ENCODE measurements at regions not wholly inside any gene's neighbourhood (a gene's known extent, or its start where the extent isn't known, plus 50 kb on each side); places are given as distances from the start of the nearest gene placed in this dataset.

DNA sequence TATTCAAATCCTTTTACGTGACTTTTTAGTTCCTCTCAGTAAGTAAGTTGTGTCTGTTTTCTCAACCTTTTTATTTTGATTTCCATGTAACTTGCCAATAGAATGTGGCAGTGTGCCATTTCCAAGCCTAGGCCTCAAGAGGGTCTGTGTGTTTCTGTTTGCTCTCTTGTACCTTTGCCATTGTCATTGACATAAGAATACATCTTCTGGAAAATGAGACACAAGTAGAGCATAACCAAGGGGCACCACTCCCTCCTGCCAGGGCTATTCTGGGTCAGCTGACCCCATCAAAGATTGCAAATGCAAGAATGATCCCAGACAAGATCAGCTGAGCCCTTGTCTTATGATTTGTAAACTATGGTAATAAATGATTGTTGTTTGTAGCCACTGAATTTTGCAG, 524.0 kb downstream of the IPMK start:
- H3K27ac ChIP-seq, result no peak overlapping the region
- TF ChIP-seq, protein P1, sequence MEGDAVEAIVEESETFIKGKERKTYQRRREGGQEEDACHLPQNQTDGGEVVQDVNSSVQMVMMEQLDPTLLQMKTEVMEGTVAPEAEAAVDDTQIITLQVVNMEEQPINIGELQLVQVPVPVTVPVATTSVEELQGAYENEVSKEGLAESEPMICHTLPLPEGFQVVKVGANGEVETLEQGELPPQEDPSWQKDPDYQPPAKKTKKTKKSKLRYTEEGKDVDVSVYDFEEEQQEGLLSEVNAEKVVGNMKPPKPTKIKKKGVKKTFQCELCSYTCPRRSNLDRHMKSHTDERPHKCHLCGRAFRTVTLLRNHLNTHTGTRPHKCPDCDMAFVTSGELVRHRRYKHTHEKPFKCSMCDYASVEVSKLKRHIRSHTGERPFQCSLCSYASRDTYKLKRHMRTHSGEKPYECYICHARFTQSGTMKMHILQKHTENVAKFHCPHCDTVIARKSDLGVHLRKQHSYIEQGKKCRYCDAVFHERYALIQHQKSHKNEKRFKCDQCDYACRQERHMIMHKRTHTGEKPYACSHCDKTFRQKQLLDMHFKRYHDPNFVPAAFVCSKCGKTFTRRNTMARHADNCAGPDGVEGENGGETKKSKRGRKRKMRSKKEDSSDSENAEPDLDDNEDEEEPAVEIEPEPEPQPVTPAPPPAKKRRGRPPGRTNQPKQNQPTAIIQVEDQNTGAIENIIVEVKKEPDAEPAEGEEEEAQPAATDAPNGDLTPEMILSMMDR (IDR thresholded peaks at IDR 0.05), result no peak
- no peak overlapping the region for H3K4me3 ChIP-seq (ENCODE audit: low read depth, low read length)
- H3K79me2 ChIP-seq, result no peaks in the 10 kb centered on the region
- H3K4me1 ChIP-seq, result no peaks in the 10 kb centered on the region
- no peak overlapping the region for H3K9ac ChIP-seq
- H2AFZ ChIP-seq, result no peak overlapping the region
- no peak overlapping the region for H3K4me2 ChIP-seq (ENCODE audit: low read length)
- H3K9me3 ChIP-seq (ENCODE audit: control insufficient read depth, low read length), result no peaks in the 10 kb centered on the region
- no peaks in the 10 kb centered on the region for H3K27me3 ChIP-seq (ENCODE audit: control insufficient read depth, insufficient read depth, low read length)
- H3K36me3 ChIP-seq (ENCODE audit: control insufficient read depth, insufficient read depth, low read length), result no peaks in the 10 kb centered on the region

DNA sequence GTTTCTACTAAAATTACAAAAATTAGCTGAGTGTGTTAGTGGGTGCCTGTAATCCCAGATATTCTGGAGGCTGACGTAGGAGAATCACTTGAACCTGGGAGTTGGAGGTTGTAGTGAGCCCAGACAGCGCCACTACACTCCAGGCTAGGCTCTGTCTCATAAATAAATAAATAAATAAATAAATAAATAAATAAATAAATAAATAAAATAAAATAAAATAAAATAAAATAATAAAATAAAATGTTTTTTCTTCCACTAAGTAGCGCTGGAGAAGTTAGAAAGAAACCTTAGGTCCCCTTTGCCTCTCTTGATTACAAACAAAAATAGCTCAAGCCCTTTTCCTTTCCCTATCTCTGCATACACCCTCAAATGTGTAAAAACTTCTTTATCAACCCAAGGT, 525.9 kb downstream of the IPMK start:
- Histone ChIP-seq H3K4me1 (no peaks in the 10 kb centered on the region), H3K9me3 (ENCODE audit: control insufficient read depth, low read length) (no peaks in the 10 kb centered on the region), H3K36me3 (ENCODE audit: control insufficient read depth, insufficient read depth, low read length) (no peaks in the 10 kb centered on the region), H2AFZ (no peak overlapping the region), H3K27me3 (ENCODE audit: control insufficient read depth, insufficient read depth, low read length) (no peaks in the 10 kb centered on the region), H3K4me2 (ENCODE audit: low read length) (no peak overlapping the region), H3K4me3 (ENCODE audit: low read depth, low read length) (no peak overlapping the region), H3K27ac (no peak overlapping the region), H3K9ac (no peak overlapping the region), H3K79me2 (no peaks in the 10 kb centered on the region)
- TF ChIP-seq, protein P1 (IDR thresholded peaks at IDR 0.05), result no peak

DNA sequence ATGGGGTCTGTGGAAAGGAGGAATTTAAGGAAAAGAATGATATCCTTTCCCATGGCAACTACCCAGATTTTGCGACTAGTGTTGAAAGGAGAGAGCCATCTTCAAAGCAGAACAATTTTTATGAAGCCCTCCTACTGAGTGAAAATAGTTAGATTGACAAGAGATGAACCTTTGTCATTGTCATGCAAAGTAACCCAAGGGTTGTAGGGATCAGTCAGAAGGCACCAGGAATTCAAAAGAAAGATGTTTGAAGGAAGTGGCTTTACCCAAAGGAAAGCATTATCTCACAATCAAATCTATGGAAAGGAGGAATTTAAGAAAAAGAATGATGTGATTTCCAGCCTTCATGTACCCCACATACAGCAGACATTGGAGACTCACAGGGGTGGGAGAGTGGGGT, 544.4 kb downstream of the IPMK start:
- Histone ChIP-seq H2AFZ (no peak overlapping the region), H3K79me2 (no peaks in the 10 kb centered on the region)

DNA sequence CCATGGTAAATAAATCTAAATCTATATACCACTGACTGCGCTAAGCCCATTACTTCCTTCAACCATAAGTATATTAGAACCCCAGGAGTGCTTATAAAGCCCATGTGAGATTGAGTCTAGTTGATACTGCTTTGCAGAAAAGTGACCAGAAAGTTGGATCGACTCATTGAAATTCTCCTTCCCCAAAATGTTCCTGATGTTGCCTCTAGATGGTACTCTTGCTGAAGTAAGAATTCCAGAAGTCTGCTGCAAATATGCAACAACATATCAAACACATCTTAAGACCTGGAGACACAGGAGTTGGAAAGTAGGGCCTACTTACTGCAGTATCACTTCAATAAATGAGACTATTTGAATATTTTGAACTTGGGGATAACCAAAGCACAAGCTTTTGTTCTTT, 550.8 kb downstream of the IPMK start:
- Histone ChIP-seq H3K27ac (no peak overlapping the region), H3K4me2 (ENCODE audit: low read length) (no peak overlapping the region), H3K36me3 (ENCODE audit: control insufficient read depth, insufficient read depth, low read length) (no peaks in the 10 kb centered on the region), H3K79me2 (no peaks in the 10 kb centered on the region), H3K9ac (no peak overlapping the region), H3K4me3 (ENCODE audit: low read depth, low read length) (no peak overlapping the region), H3K4me1 (no peaks in the 10 kb centered on the region), H3K27me3 (ENCODE audit: control insufficient read depth, insufficient read depth, low read length) (no peaks in the 10 kb centered on the region), H3K9me3 (ENCODE audit: control insufficient read depth, low read length) (no peaks in the 10 kb centered on the region), H2AFZ (no peak overlapping the region)
- TF ChIP-seq, protein P1 (IDR thresholded peaks at IDR 0.05), result no peak

More for the DNA sequence above, 544.4 kb downstream of the IPMK start:
- Histone ChIP-seq H3K4me1 (no peaks in the 10 kb centered on the region), H3K36me3 (ENCODE audit: control insufficient read depth, insufficient read depth, low read length) (no peaks in the 10 kb centered on the region), H3K9ac (no peak overlapping the region), H3K4me2 (ENCODE audit: low read length) (no peak overlapping the region), H3K27me3 (ENCODE audit: control insufficient read depth, insufficient read depth, low read length) (no peaks in the 10 kb centered on the region), H3K4me3 (ENCODE audit: low read depth, low read length) (no peak overlapping the region), H3K9me3 (ENCODE audit: control insufficient read depth, low read length) (no peaks in the 10 kb centered on the region), H3K27ac (no peak overlapping the region)
- TF ChIP-seq, protein P1 (IDR thresholded peaks at IDR 0.05), result no peak

DNA sequence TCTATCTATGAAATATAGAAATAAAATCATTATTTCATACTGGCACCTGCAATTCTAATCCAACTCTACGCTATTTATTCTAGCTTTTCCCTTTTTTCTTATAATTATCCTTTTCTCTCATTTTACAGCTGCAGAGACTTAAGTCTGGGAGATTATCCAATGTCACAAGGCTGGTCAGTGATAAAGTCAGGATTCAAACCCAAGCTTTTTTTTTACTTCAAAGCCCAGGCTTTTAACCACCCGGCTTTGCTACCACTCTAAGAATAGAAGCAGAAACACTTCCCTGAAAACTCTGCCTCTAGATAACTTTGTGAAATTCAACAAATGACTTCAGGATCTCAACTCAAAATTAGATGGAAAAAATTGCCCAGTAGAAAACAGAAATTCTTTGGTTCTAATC, 552.5 kb downstream of the IPMK start:
- Histone ChIP-seq H3K4me2 (ENCODE audit: low read length) (no peak overlapping the region), H3K36me3 (ENCODE audit: control insufficient read depth, insufficient read depth, low read length) (no peaks in the 10 kb centered on the region), H3K79me2 (no peaks in the 10 kb centered on the region), H3K9ac (no peak overlapping the region), H3K27me3 (ENCODE audit: control insufficient read depth, insufficient read depth, low read length) (no peaks in the 10 kb centered on the region), H3K27ac (no peak overlapping the region), H3K4me3 (ENCODE audit: low read depth, low read length) (no peak overlapping the region), H2AFZ (no peak overlapping the region), H3K4me1 (no peaks in the 10 kb centered on the region), H3K9me3 (ENCODE audit: control insufficient read depth, low read length) (no peaks in the 10 kb centered on the region)
- TF ChIP-seq, protein P1 (IDR thresholded peaks at IDR 0.05), result no peak

Measured in parathyroid adenoma (tissue), 2 donors.